Daoy (cell line): ENCODE measurements at regions not wholly inside any gene's neighbourhood (a gene's known extent, or its start where the extent isn't known, plus 50 kb on each side); places are given as distances from the start of the nearest gene placed in this dataset.
"Not testable (repeated sequence)": the region's sequence is repeated elsewhere in the genome, so short reads cannot be mapped to it uniquely, and the experiment has no call there.

Experiments used
- DNase-seq: peaks from one replicate; pipeline ENCODE4 v3.0.0-alpha.2; 2015; ENCODE audit warnings: low read depth

DNA sequence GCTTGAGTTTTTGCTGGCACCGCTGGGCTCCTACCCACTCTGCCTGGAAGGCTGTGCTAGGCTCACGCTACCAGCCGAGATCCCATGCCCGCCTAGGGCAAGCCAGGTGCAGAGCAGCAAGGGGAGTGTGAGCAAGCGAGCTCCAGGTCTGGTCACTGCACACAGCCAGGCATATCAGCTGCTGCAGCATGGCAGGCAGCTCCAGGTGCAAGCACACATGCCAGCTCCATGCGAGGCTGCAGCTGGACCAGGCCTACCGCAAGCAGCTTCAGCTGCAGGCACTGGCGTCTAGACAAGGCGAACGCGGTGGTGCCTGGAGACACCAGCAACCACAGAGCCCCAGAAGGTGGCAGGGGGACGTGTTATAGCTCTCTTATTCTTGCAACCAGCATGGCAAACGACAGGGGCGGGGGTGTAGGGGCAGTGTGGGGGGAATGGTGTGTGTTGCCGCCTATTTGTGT, 614.7 kb upstream of the EPHA5 start:
- no peak for DNase-seq

DNA sequence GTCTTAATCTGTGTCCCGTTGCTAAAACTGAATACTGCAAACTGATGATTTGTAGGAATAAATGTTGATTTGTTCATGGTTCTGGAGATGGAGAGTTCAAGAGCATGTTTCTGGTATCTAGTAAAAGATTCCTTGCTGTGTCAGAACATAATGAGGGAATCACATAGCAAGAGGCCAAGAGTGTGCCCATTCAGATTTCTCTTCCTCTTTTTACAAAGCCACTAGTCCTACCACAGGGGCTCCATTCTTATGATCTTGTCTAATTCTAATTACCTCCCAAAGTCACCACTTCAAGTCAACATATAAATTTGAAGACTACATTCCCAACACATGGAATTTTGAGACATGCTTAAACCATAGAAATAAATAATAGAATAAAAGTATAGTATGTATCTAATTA, 608.8 kb upstream of the EPHA5 start:
- DNase-seq, result no peak

DNA sequence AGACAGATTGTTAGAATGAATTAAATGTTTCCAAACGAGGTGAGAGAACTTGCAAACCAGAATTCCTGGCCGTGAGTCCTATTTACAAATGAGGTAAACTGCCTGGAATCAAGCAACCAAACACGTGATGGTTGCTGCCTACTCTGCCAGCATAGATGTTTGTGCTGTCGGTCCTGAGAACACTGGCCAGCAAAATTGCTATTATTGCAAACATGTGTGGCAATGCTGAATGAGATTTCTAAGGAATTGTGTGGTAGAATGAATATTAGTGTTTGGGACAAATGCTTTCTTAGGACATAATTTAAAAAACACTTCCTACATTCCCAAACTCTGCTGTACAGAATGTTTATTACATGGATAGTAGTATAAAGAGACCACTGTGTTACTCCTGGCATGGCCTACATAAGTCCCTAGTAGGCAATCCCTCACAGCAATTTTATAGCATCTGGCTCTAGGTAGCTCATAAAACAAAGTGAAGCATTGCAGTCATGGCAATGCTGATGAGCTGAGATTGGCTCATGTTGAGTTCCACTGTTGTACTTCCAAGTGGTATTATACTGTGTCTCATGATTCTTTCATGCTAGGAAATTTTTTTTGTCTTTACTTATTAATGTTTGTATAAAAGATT, 605.2 kb upstream of the EPHA5 start:
- no peak for DNase-seq

DNA sequence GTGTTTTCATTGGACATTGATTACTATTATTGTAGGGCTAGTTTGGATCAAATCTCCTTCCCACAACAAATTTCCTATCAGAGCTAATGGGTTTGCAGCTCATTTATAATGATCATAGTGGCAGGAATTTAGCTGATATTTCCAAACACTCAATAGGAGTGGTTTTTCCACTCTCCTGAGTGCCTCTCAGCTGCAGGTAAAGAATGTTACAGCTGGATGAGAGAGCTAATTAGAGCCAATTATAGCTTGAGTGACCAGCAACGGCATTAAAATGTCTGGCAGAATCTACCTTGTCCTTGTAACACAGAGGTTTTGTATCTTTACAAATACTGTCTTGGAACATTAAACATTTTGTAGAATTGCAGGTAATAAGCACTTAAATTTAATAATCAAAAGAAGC, 602.8 kb upstream of the EPHA5 start:
- no peak for DNase-seq

DNA sequence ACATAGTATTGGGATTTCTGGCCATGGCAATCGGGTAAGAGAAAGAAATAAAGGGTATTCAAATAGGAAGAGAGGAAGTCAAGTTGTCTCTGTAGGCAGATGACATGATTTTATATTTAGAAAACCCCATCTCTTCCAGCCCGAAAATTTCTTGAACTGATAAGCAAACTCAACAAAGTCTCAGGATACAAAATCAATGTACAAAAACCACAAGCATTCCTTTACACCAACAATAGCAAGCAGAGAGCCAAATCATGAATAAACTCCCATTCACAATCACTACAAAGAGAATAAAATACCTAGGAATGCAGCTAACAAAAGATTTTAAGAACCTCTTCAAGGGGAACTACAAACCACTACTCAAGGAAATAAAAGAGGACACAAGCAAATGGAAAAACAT, 600.1 kb upstream of the EPHA5 start:
- DNase-seq, result not testable (repeated sequence)

DNA sequence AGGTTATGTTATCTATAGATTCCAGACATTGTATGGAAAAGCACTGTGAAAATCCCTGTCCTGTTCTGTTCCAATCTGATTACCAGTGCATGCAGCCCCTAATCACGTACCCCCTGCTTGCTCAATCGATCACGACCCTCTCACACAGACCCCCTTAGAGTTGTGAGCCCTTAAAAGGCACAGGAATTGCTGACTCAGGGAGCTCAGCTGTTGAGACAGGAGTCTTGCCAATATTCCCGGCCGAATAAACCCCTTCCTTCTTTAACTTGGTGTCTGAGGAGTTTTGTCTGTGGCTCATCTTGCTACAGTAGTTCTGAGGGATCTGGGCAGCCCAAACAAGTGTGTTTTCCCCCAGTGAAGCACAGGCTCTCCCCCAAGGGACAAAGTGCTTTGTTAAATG, 596.3 kb upstream of the EPHA5 start:
- DNase-seq, result not testable (repeated sequence)

DNA sequence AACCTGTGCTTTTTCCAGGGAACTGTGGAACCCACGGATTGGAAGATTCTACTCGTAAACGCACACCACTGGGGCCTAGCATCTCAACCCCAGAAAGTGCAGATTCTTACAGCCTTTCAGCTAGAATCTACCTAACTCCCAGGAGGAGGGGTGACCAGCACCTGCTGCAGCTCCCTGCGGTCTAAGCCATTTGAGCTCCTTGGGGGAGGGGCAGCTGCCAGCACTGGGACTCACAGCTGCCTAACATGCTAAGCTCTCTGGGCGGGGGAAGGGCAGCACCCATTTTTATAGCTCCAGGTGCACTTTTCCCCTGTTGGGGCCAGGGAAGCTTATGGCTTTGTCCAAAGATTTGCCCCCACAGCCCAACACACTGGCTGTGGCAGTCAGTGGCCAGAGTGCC, 595.7 kb upstream of the EPHA5 start:
- no peak for DNase-seq

DNA sequence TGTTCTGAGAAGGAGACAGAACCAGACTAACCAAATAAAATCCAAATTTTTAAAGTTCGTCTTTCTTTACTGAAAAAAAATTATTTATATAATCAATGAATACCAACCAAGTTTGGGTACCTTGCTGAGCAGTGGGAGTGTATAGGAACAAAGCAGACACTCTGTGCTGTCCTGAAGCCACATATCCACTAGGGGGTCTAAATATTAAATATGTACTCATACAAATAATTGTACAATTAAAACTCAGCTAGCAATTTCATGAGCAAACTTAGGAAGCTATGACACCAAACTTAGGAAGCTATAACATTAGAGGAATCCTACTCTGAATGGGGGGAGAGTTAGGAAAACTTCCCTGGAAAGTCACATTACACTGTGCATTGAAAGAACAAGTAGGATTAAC, 582.0 kb upstream of the EPHA5 start:
- DNase-seq, result no peak

DNA sequence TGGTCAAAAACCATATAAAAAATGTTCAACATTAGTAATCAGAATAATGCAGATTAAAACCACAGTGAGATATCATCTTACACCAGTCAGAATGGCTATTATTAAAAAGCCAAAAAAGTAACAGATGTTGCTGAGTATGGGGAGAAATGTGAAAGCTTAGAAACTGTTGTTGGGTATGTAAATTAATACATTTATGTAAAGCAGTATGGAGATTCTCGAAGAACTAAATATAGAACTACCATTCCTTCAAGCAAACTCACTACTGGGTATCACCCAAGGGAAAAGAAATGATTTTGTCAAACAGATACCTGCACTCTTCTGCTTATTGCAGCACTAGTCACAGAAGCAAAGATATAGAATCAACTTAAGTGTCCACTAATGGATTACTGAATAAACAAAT, 576.4 kb upstream of the EPHA5 start:
- DNase-seq, result no peak

DNA sequence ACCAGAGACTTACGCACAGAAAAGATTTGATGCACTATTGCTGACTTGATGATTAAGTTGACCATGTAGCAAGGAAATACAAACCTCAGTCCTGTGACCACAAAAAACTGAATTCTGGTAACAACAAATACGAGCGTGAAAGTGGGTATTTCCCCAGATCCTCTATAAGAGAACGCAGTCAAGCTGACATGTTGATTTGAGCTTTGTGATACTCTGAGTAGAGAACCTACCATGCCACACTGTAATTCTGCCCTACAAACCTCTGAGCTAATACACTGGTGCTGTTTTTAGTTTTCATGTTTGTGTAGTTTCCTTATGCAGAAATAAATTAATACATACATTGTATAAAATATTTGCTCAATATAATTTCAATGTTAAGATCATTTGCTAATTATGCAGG, 565.6 kb upstream of the EPHA5 start:
- DNase-seq, result no peak

DNA sequence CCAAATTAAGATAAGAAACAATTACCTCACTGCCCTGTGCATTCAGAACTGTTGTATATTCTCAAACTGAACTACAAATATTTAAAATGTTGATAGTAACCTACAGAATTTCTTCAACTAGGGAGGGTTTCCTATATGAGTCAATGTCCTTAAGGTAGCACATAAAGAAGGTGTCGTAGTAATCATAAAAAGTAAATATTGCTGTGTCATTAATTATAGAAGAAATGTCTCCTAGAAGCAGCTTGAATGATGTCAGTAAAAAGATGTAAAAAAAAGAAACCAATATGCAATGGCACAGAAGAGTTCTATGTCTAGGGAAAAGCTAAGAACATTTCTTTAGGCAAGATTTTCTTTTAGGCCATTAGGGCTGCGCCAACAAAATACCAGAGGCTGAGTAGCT, 559.6 kb upstream of the EPHA5 start:
- no peak for DNase-seq

DNA sequence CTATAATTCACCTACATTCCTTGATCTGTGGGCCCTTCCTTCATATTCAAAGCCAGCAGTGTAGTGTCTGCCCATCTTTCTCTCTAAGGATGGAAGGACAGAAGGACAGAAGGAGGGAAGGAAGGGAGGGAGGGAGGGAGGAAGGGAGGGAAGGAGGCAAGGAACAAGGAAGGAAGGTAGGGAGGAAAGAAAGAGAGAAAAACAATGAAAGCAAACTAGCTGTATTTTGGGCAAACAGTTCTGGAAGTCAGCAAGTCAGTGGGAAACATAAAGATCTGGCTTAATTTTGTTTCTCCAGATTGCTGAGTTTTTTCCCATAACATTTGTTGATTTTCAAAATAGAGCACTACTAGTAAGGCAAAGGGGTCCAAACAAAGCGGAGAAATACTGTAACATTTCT, 555.2 kb upstream of the EPHA5 start:
- no peak for DNase-seq

DNA sequence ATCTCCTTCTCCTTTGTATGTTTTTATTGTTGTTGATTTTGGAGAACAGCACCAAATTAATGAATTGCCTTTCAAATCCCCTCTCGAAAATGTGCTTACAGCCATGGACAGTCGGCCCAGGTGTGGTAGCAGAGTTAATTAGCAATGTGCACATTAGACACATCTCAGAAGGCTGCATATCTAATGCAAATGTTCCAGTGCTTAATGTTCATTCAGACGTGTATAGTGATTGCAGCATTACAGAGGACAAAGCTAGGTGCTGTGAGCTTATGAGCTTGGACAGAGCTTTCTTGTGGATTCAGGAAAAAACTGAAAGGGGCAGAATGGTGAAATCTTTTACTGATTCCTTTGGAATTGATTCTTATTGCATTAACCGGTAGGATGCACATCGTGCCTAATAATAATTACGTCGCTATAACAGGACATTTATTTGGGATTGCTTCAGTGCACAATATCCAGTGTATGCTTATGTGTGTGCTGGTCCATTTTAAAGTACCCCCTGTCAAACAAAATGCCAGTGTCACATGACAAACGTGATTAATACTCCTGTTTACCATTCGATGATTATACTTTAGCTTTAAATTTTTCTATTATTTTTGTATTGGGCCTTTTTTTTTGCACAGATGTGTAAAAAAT, 552.9 kb upstream of the EPHA5 start:
- no peak for DNase-seq

DNA sequence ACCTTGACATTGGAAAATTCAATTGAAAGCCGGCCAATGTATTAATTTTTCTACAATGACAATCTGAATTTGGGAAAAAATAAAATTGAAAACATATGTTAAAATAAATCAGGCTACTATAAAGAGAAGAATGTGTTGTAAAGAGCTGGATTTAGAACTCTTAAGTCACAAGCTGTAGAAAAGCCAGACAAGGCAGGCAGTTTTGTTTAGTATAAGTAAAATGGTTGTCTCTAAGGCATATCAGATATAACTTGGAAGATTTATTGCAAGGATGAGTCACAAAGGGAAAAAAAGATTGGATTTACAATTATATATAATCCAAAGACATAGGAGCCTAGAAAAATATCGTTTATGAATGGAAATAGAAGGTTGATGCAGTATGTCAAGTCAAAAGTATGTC, 549.1 kb upstream of the EPHA5 start:
- no peak for DNase-seq

DNA sequence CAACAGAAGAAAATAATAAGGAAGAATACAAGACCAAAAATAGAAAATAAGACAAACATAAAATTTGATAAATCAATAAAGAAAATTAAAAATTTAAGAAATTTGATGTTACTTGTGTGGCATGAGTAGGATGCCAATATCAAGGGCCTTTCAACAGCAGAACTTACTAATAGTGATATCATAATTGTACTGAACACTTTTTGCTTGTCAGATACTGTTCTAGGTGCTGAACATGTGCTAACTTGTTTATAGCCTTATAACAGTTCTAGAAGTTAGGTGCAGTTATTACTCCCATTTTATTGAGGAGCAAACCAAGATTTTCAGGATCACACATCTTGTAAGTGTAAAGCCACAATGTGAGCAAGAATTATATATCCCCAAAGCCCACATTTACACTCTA, 546.0 kb upstream of the EPHA5 start:
- DNase-seq, result no peak

DNA sequence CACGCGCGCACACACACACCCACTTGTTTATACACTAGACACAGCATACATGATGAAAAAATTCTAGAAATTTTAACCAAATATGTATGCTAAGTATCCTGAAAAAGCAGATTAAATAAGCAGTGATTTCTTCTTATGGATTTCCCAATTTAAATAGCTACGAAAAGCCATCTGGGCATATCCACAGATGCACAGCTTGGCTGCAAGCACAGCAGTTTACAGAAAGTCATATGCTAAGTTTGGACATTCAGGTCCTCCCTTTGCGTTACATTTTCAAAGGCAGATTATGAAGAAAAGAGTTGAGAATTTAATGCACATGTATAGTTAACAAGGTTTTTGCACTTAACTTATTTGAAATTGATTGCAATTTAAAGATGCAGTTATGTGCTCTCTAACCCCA, 542.2 kb upstream of the EPHA5 start:
- no peak for DNase-seq

DNA sequence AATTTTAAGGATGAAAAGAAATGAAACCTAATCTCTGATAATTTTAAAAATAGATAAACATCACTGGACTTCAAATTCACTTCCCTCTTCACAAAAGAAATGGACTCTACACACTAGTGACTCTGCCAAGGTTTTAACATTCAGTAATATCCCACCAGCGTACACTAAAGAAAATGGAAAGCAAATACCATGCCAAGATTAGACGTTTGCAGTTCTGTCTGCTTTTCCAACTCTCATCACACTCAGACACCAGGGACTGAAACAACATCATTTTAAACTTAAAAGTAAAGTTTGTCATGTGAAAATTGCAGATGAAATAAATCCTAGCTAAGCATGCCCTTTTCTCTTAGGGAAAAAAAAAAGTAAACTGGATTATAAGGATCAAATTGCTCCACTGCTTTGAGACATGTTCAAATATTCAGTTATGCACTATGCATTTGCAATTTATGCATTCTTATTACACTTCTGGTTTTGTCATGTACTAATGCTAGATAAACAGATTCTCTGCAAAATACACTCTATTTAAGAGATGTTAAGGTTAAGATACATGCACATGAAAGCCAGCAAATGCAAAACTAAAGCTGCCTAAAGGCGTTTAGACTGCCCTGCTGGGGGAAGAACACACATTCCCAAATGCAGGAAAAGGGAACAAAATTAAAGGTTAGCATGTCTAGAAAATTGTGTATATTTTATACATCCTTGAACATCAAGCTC, 534.4 kb upstream of the EPHA5 start:
- no peak for DNase-seq

DNA sequence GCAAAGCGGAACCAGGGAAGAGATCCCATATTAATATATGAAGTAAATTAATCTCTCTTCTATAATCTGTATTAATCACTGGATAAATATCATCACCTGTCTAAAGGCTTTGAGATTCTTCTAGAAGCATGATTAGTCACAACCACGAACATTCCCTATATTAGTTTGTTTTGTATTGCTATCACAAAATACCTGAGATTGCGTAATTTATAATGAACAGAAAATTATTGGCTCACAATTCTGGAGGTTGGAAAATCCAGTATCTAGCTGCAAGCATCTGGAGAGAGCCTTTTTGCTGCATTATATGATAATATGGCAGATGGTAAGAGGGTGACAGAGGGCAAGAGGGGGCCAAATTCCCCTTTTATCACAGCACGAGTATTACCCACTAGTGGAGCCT, 532.6 kb upstream of the EPHA5 start:
- DNase-seq, result no peak

DNA sequence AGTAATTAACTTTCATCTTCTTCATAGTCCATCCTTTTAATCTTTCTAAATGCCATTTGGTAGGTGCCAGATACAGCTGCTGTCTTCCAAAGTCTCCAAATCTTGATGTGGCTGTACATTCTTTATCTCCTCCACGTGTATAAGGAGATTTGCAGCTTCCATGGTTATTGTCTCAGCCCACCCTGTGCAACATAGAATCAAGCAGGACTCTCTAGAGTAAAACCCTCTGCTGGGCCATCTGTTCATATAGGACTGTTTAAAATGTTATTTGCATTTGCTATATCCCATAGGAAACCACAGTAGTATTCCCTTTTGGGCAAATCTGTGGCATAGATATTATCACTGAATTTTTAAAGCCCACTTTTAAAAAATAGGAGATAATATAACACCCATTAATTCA, 527.2 kb upstream of the EPHA5 start:
- DNase-seq, result no peak

DNA sequence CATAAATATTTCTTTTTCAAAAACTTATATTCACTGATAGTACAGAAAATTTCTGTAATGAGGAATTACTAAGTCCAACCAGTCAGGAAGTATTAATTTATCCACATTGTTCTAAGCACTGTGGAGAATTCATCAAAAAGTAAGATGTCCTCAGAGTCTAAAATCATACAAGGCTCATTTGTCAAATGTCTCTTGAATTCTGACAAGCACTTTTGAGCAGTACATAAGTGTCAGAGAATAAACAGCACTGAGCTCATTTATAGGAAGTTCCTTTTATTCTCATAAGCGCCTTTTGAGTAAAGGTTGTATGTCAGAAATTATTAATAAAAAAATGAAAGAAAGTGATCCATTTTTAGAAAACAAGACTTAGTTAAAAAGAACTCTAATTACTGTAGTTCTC, 523.2 kb upstream of the EPHA5 start:
- no peak for DNase-seq

DNA sequence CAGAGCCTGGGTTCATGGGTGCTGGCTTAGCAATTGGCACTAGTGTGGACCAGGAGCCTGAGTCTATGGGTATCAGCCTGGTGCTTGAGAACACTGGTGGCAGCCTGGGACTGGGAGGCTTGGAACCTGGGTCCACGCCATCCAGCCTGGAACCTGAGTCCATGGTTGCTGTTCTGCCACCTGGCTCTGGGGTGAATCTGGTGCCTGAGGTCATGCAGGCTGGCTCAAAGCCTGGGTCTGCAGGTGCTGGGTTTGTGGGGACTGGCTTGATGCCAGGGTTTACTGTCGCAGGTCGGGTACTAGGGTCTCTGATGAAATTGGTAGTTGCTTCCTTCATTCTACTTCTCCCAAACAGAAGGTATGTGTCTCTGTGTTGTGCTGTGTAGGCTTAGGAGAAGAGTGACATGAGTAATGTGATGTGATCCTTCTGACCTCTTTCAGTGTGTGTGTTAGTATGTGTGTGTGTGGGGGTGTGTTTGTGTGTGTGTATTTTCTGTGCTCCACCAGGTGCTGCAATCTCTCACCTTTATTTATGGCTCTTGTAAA, 517.0 kb upstream of the EPHA5 start:
- no peak for DNase-seq

DNA sequence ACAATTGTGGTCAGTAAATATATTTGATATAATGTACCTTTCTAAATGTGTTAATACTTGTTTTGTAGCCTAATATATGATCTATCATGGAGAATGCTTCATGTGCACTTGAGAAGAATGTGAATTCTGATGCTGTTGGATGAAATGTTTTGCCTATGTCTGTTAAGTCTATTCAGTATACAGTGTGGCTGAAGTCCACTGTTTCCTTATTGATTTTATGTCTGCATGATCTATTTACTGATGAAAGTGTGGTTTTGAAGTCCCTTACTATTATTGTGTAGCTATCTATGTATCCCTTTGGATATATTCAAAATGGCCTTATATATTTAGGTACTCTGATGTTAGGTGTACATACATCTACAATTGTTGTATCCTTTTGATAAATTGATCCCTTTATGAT, 515.8 kb upstream of the EPHA5 start:
- no peak for DNase-seq

DNA sequence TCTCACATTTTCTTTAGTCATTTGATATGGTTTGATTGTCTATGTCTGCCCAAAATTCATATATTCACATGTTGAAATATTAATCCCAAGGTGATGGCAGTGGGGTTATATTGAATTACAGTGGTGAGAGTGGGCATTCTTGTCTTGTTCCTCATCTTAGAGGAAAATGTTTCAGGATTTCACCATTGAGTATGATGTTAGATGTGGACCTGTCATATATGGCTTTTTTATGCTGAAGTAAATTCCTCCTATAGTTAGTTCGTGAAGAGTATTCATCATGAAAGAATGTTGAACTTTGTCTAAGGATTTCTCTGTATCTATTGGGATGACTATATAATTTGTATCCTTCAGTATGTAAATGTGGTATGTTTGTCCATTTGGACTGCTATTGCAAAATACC, 512.3 kb upstream of the EPHA5 start:
- no peak for DNase-seq
